Mucosa of descending colon (tissue), 3 donors: ENCODE measurements at regions not wholly inside any gene's neighbourhood (a gene's known extent, or its start where the extent isn't known, plus 50 kb on each side); places are given as distances from the start of the nearest gene placed in this dataset.

ENCODE experiments used
- ATAC-seq: fragments of 200-7000 bp; cut with Tn5 transposase; one replicate; pipeline ENCODE4 v1.9.1; 2020; ENCODE audit warnings: mild to moderate bottlenecking, moderate library complexity
- DNase-seq, 3 donors: peaks; one replicate each; pipeline ENCODE4 v3.0.0-alpha.2; 2020
- H3K36me3 ChIP-seq: fragments of 200-600 bp; one replicate; pipeline ENCODE4 v1.8.0; 2021; ENCODE audit warnings: low read depth, mild to moderate bottlenecking
- H3K4me1 ChIP-seq: fragments of 200-600 bp; one replicate; pipeline ENCODE4 v1.8.0; 2021; ENCODE audit warnings: low read depth, mild to moderate bottlenecking
- H3K4me3 ChIP-seq: fragments of 200-600 bp; one replicate; pipeline ENCODE4 v1.8.0; 2021; ENCODE audit warnings: mild to moderate bottlenecking
- H3K9me3 ChIP-seq: fragments of 200-600 bp; one replicate; pipeline ENCODE4 v1.8.0; 2021; ENCODE audit warnings: mild to moderate bottlenecking
- CTCF ChIP-seq: fragments of 200-600 bp; IDR thresholded peaks from one replicate; pipeline ENCODE4 v1.8.0; 2022; ENCODE audit warnings: antibody characterized with exemption, mild to moderate bottlenecking
- intact Hi-C, 2 donors: fragments of 100-400 bp; cut with DNase I in 1 of 2; cut with micrococcal nuclease in 1 of 2; formaldehyde crosslinking; loops; one replicate each; pipeline versions ENCODE4 v1.11.0 to v1.11.1; 2022; cut with DNase I, micrococcal nuclease
- donor health status: DM: no; HTN: no; CAD: no; lungs with moderate emphysema.
- donor health status: DM: no; HTN: no; CAD: no.
- donor health status: DM: no; HTN: yes; CAD: no.

DNA sequence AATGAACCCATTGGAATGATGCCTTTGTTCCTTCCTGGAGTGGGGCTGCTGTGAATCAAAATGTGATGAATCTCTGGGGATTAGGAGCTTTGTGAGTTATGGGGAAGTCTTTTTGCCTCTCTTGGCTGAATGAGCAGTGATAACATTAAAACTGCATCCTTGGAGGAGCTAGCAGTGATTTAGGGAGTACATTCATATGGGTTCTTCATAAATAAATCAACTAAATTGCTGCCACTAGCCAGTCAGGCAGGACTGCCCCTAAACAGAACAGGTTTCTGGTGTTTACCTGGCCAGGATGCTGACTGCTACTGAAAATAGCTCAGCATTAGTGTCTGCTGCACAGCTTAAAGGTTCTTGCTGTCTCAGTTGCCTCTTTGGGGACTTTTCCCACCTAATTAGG lies 244.5 kb upstream of the MEX3C start:
- H3K4me3 ChIP-seq, result no peak overlapping the region
- no peaks in the 10 kb centered on the region for H3K36me3 ChIP-seq
- intact Hi-C loops, result no loop called here
- no peaks in the 10 kb centered on the region for H3K4me1 ChIP-seq
- no peak for TF ChIP-seq CTCF
- ATAC-seq, result no peak
- DNase-seq, result no peak
- H3K9me3 ChIP-seq, result no peaks in the 10 kb centered on the region

DNA sequence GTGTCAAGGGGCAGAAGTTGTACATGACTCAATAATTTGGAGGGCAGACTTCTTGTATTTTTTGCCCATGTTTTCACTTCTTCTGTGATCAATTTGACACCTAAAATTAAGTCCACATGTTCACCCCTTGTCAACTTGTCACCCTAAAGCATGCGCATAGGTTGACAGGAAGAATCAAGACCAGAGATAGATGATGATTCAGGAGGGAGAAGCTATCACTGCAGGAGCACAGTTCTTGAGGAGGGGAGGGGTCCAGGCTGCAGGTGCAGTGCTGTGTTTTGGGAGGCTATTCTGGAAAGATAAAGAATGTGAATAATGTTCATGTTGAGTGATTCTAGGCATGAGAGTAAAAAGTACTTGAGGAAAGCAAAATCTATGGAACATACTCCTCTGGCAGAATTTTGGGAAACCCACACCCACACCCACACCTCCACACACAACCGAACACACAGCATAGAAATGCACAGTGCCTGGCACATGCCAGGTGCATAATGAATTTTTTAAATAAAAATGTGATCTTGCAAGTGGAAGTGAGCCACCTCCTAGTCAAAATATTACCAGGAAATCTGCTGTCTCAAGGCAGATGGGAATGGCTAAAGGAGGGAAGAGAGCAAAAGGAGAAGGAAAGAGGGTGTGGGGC lies 249.2 kb upstream of the MEX3C start:
- intact Hi-C loops, result no loop called here
- ATAC-seq (no peak), DNase-seq (no peak)

DNA sequence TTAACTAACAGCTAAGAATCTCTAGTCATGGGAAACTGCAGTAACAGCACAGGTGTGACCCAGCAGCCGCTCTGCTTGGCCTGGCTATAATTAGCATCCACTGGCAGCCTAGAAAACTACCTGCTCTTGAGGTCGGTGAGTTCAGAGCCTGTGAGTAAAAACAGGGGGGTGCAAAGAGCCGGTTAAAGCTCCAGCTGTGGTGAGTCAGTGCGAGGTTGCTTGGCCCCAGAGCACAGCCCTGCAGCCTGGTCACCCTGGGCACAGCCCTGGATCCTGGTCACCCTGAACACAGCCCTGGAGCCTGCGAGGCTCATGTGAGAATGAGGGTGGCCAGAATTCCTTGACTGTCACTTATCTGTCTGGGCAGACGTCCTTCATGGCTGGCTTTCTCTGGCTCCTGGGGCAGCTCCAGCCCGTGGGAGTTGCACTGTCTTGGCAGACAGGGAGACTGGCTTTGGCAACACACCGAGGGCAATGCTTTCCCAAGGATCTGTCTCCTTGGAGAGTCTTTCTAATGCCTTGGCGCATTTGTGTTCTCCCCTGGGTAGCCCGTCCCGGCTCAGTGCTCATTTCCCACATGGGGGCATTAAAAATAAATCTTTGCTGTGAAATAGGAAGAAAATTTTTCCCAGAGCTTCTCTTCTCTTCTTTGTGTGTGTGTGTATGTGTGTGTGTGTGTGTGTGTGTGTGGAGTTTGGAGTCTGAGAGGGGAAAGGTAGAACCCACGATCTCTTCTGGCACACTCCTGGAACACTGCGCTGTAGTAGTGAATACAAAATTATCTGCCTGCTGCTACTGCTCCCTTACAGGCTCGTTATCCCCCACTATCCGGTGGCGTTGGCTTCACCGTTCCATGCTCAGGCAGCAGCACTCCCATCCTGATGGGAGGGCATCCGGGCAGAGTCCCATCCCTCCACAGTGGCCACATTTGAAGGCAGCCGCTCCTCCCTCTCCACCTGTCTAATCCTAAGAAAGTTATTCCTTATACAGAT lies 250.2 kb upstream of the MEX3C start:
- intact Hi-C loops, result no loop called here
- H3K4me1 ChIP-seq, result no peaks in the 10 kb centered on the region
- no peak for TF ChIP-seq CTCF
- DNase-seq (peak in 1 of 3 donors; percentile 4), ATAC-seq (peak; percentile 44)
- no peak overlapping the region for H3K4me3 ChIP-seq
- no peaks in the 10 kb centered on the region for H3K36me3 ChIP-seq
- H3K9me3 ChIP-seq, result no peaks in the 10 kb centered on the region

More for the DNA sequence above, 249.2 kb upstream of the MEX3C start:
- Histone ChIP-seq H3K4me3 (no peak overlapping the region), H3K9me3 (no peaks in the 10 kb centered on the region), H3K4me1 (no peaks in the 10 kb centered on the region), H3K36me3 (no peaks in the 10 kb centered on the region)
- TF ChIP-seq CTCF, result no peak

GRCh38 chr18:51448949-51449348 lies 251.5 kb upstream of the MEX3C start:
- Histone ChIP-seq H3K9me3 (no peaks in the 10 kb centered on the region), H3K4me3 (no peak overlapping the region), H3K4me1 (no peaks in the 10 kb centered on the region), H3K36me3 (no peaks in the 10 kb centered on the region)
- no peak for TF ChIP-seq CTCF
- no peak for ATAC-seq
- no peak for DNase-seq
- intact Hi-C loops, result no loop called here

DNA sequence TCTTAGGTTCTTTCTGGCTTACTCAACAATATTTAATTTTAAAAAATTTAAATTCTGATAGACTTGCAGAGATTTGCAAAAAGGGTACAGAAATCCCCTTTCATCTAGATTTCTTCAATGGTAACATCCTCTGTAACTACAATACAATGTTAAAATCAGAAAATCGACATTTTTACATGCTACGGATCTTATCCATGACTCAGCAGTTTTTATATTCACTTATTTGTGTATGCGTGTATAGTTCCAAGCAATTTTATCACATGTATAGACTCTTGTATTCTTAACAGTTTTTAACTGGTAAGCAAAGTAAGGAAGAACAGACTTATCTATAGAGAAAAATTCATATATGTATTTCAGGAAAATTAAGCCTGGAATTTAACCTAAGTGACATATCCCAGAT lies 256.1 kb upstream of the MEX3C start:
- DNase-seq (no peak), ATAC-seq (no peak)
- Histone ChIP-seq H3K36me3 (no peaks in the 10 kb centered on the region), H3K4me3 (no peak overlapping the region), H3K4me1 (no peaks in the 10 kb centered on the region), H3K9me3 (no peaks in the 10 kb centered on the region)
- intact Hi-C loops, result no loop called here
- no peak for TF ChIP-seq CTCF
